ENCODE measurements at regions not wholly inside any gene's neighbourhood (a gene's known extent, or its start where the extent isn't known, plus 50 kb on each side); places are given as distances from the start of the nearest gene placed in this dataset.

GRCh38 chr12:5192726-5193125 is 149.0 kb downstream of the KCNA5 start:
- no peaks in the 10 kb centered on the region for H3K4me1 ChIP-seq (ENCODE audit: insufficient read depth, low read length)
- no peak overlapping the region for H3K27ac ChIP-seq (ENCODE audit: low read length)
- no peaks in the 10 kb centered on the region for H3K27me3 ChIP-seq (ENCODE audit: low read length)
- ATAC-seq (no peak), DNase-seq (no peak)
- H3K4me3 ChIP-seq (ENCODE audit: low read length) = no peak overlapping the region
- no TSS peak for BruUV-seq (replicated peaks)
- POLR2A ChIA-PET (ENCODE audit: unreplicated experiment) = no interaction called here
- no peak overlapping the region for H2AFZ ChIP-seq (ENCODE audit: low read length)
- intact Hi-C loops (cut with micrococcal nuclease) = no loop called here
- H3F3A ChIP-seq (ENCODE audit: low read length, unreplicated experiment) = no peaks in the 10 kb centered on the region
- H3K36me3 ChIP-seq (ENCODE audit: low read depth, low read length) = no peaks in the 10 kb centered on the region
- no peak overlapping the region for H3K9ac ChIP-seq (ENCODE audit: low read length)
- H3K4me2 ChIP-seq (ENCODE audit: low read length) = no peak overlapping the region
- no peaks in the 10 kb centered on the region for H3K9me3 ChIP-seq (ENCODE audit: low read length)
- no peak for TF ChIP-seq EZH2 (IDR thresholded peaks at IDR 0.05; ENCODE audit: low read length, unreplicated experiment)
- no peak for TF ChIP-seq CTCF (conservative IDR thresholded peaks at IDR 0.05; ENCODE audit: low read depth, low read length)
- no peaks in the 10 kb centered on the region for H3K79me2 ChIP-seq (ENCODE audit: low read length)
- H4K20me1 ChIP-seq (ENCODE audit: low read length) = no peaks in the 10 kb centered on the region
- CTCF ChIA-PET = no interaction called here
- H3K9me2 ChIP-seq (replicated peaks; ENCODE audit: low read length) = no peaks in the 10 kb centered on the region

GRCh38 chr12:5194306-5194705 is 150.6 kb downstream of the KCNA5 start:
- BruUV-seq (replicated peaks) = no TSS peak

GRCh38 chr12:5195244-5195643 is 151.6 kb downstream of the KCNA5 start:
- H4K20me1 ChIP-seq (ENCODE audit: low read length) = no peaks in the 10 kb centered on the region
- H3K9me2 ChIP-seq (replicated peaks; ENCODE audit: low read length) = no peaks in the 10 kb centered on the region
- BruUV-seq (replicated peaks) = no TSS peak
- no peak for ATAC-seq
- no peaks in the 10 kb centered on the region for H3K9me3 ChIP-seq (ENCODE audit: low read length)
- H3F3A ChIP-seq (ENCODE audit: low read length, unreplicated experiment) = no peaks in the 10 kb centered on the region
- H3K4me2 ChIP-seq (ENCODE audit: low read length) = no peak overlapping the region
- H3K79me2 ChIP-seq (ENCODE audit: low read length) = no peaks in the 10 kb centered on the region
- POLR2A ChIA-PET (ENCODE audit: unreplicated experiment) = no interaction called here
- H3K27me3 ChIP-seq (ENCODE audit: low read length) = no peaks in the 10 kb centered on the region
- H3K4me1 ChIP-seq (ENCODE audit: insufficient read depth, low read length) = no peaks in the 10 kb centered on the region
- H2AFZ ChIP-seq (ENCODE audit: low read length) = no peak overlapping the region
- no peak overlapping the region for H3K4me3 ChIP-seq (ENCODE audit: low read length)
- H3K27ac ChIP-seq (ENCODE audit: low read length) = no peak overlapping the region
- H3K9ac ChIP-seq (ENCODE audit: low read length) = no peak overlapping the region
- no peak for DNase-seq
- intact Hi-C loops (cut with micrococcal nuclease) = no loop called here
- CTCF ChIA-PET = no interaction called here
- TF ChIP-seq EZH2 (IDR thresholded peaks at IDR 0.05; ENCODE audit: low read length, unreplicated experiment) = no peak
- TF ChIP-seq EZH2phosphoT487 (IDR thresholded peaks at IDR 0.05; ENCODE audit: borderline replicate concordance, low read length) = no peak
- TF ChIP-seq CTCF (conservative IDR thresholded peaks at IDR 0.05; ENCODE audit: low read depth, low read length) = no peak
- H3K36me3 ChIP-seq (ENCODE audit: low read depth, low read length) = no peaks in the 10 kb centered on the region

More at GRCh38 chr12:5194306-5194705, 150.6 kb downstream of the KCNA5 start:
- no peak for DNase-seq
- intact Hi-C loops (cut with micrococcal nuclease) = no loop called here
- TF ChIP-seq EZH2phosphoT487 (IDR thresholded peaks at IDR 0.05; ENCODE audit: borderline replicate concordance, low read length) = no peak
- Histone ChIP-seq H3K4me1 (ENCODE audit: insufficient read depth, low read length) (no peaks in the 10 kb centered on the region), H3K4me2 (ENCODE audit: low read length) (no peak overlapping the region), H3K9ac (ENCODE audit: low read length) (no peak overlapping the region), H2AFZ (ENCODE audit: low read length) (no peak overlapping the region), H3F3A (ENCODE audit: low read length, unreplicated experiment) (no peaks in the 10 kb centered on the region), H3K9me2 (replicated peaks; ENCODE audit: low read length) (no peaks in the 10 kb centered on the region), H3K27me3 (ENCODE audit: low read length) (no peaks in the 10 kb centered on the region), H4K20me1 (ENCODE audit: low read length) (no peaks in the 10 kb centered on the region), H3K9me3 (ENCODE audit: low read length) (no peaks in the 10 kb centered on the region), H3K4me3 (ENCODE audit: low read length) (no peak overlapping the region), H3K36me3 (ENCODE audit: low read depth, low read length) (no peaks in the 10 kb centered on the region), H3K27ac (ENCODE audit: low read length) (no peak overlapping the region), H3K79me2 (ENCODE audit: low read length) (no peaks in the 10 kb centered on the region)
- ChIA-PET CTCF (no interaction called here), POLR2A (ENCODE audit: unreplicated experiment) (no interaction called here)
- no peak for ATAC-seq
